Neural cell (in vitro differentiated cells): ENCODE measurements at regions not wholly inside any gene's neighbourhood (a gene's known extent, or its start where the extent isn't known, plus 50 kb on each side); places are given as distances from the start of the nearest gene placed in this dataset.

Source experiments
- H2AFZ ChIP-seq: fragments of 200-600, 300-800 bp; sonication (generic), shearing (Covaris generic); 2 replicates; pipeline ENCODE4 v1.6.0; 2014; ENCODE audit warnings: low read depth, mild to moderate bottlenecking, antibody characterized with exemption, low read length, moderate library complexity
- H3F3A ChIP-seq: fragments of 200-600 bp; shearing (Covaris generic); 2 replicates; pipeline ENCODE4 v1.6.1; 2016; ENCODE audit warnings: mild to moderate bottlenecking, moderate library complexity, mixed read lengths, antibody characterized with exemption, low read length; ENCODE audit not compliant: insufficient read depth, poor library complexity, severe bottlenecking
- H3K27ac ChIP-seq: fragments of 200-600, 300-800 bp; sonication (generic), shearing (Covaris generic); 2 replicates; pipeline ENCODE4 v1.5.1; 2014; ENCODE audit warnings: mild to moderate bottlenecking, low read length, moderate library complexity
- H3K27me3 ChIP-seq: fragments of 300-800, 200-600 bp; sonication (generic), shearing (Covaris generic); 2 replicates; pipeline ENCODE4 v1.6.0; 2014; ENCODE audit warnings: mild to moderate bottlenecking, low read depth, low read length, moderate library complexity; ENCODE audit not compliant: insufficient read depth
- H3K36me3 ChIP-seq: fragments of 300-800, 200-600 bp; sonication (generic), shearing (Covaris generic); 2 replicates; pipeline ENCODE4 v1.5.1; 2014; ENCODE audit warnings: mild to moderate bottlenecking, antibody characterized with exemption, low read length, moderate library complexity; ENCODE audit not compliant: insufficient read depth
- H3K4me2 ChIP-seq: fragments of 300-800, 200-600 bp; sonication (generic), shearing (Covaris generic); 2 replicates; pipeline ENCODE4 v1.6.0; 2014; ENCODE audit warnings: mild to moderate bottlenecking, low read length
- H3K4me3 ChIP-seq: fragments of 300-800, 200-600 bp; sonication (generic), shearing (Covaris generic); 2 replicates; pipeline ENCODE4 v1.5.1; 2014; ENCODE audit warnings: mild to moderate bottlenecking, low read length, moderate library complexity
- H3K79me2 ChIP-seq: fragments of 200-600 bp; shearing (Covaris generic); replicated peaks from 2 replicates; pipeline ENCODE4 v1.6.0; 2014; ENCODE audit warnings: mild to moderate bottlenecking, low read length, moderate library complexity; ENCODE audit not compliant: insufficient read depth
- H3K9ac ChIP-seq: fragments of 300-800, 200-600 bp; sonication (generic), shearing (Covaris generic); 2 replicates; pipeline ENCODE4 v1.6.1; 2016; ENCODE audit warnings: mild to moderate bottlenecking, low read length, mixed read lengths
- H3K9me2 ChIP-seq: fragments of 200-600 bp; shearing (Covaris generic); 2 replicates; pipeline ENCODE4 v1.6.1; 2016; ENCODE audit warnings: mild to moderate bottlenecking, low read length, mixed read lengths; ENCODE audit not compliant: insufficient read depth
- H3K9me3 ChIP-seq: fragments of 200-600, 300-800 bp; sonication (generic), shearing (Covaris generic); 2 replicates; pipeline ENCODE4 v1.6.1; 2016; ENCODE audit warnings: mild to moderate bottlenecking, mixed run types, low read length, moderate library complexity, mixed read lengths
- H4K20me1 ChIP-seq: fragments of 200-600 bp; shearing (Covaris generic); 2 replicates; pipeline ENCODE4 v1.6.1; 2016; ENCODE audit warnings: mild to moderate bottlenecking, mixed run types; ENCODE audit not compliant: insufficient read depth
- EP300 ChIP-seq: fragments of 450-650 bp; conservative IDR thresholded peaks from 2 replicates; pipeline ENCODE4 v1.6.1; 2014; ENCODE audit warnings: antibody characterized with exemption, mild to moderate bottlenecking, moderate library complexity; ENCODE audit not compliant: poor library complexity, severe bottlenecking
- EZH2 ChIP-seq: fragments of 200-600, 300-800 bp; shearing (Covaris generic), sonication (generic); IDR thresholded peaks from 2 replicates; pipeline ENCODE4 v1.6.1; 2014; ENCODE audit warnings: antibody characterized with exemption, low read length, borderline replicate concordance, mild to moderate bottlenecking; ENCODE audit not compliant: insufficient read depth, poor library complexity, severe bottlenecking
- MXI1 ChIP-seq: fragments of 450-650 bp; conservative IDR thresholded peaks from 2 replicates; pipeline ENCODE4 v1.6.1; 2014; ENCODE audit warnings: antibody characterized with exemption, mild to moderate bottlenecking; ENCODE audit not compliant: poor library complexity, severe bottlenecking
- POLR2AphosphoS5 ChIP-seq: IDR thresholded peaks from 2 replicates; pipeline ENCODE4 v1.6.1; 2012
- SMC3 ChIP-seq: fragments of 450-650 bp; conservative IDR thresholded peaks from 2 replicates; pipeline ENCODE4 v1.6.1; 2014; ENCODE audit warnings: antibody characterized with exemption, mild to moderate bottlenecking, moderate library complexity; ENCODE audit not compliant: poor library complexity
- TAF1 ChIP-seq: IDR thresholded peaks from 2 replicates; pipeline ENCODE4 v1.6.1; 2012; ENCODE audit warnings: low read depth
- TF ChIP-seq, protein P1 (sequence below): fragments of 450-650 bp; IDR thresholded peaks from 2 replicates; pipeline ENCODE4 v1.5.1; 2014; ENCODE audit warnings: antibody characterized with exemption, mild to moderate bottlenecking, moderate library complexity; ENCODE audit not compliant: poor library complexity, severe bottlenecking
- TF ChIP-seq, protein P2 (sequence below): IDR thresholded peaks from 2 replicates; pipeline ENCODE4 v1.6.1; 2012; ENCODE audit warnings: borderline replicate concordance

DNA sequence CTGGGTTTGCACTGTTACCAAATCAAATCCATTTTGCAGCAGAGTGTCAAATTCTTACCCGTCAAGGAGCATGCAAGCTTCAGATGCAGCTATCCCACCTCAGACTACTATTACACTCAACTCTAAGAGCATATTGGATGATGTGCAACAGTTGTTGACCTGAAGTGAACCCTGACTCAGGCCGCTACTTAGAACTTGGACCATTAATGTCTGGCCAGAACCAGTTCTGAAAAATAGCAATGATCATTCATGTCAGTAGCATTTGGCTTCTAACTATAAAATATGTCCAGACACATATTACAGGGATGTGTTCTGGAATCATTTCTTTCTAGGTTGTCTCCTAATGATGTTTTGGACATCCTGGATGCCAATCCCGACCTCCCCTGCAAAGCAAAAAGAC, 135.5 kb upstream of the PKDCC start:
- H3K79me2 ChIP-seq, result no peaks in the 10 kb centered on the region
- H3K27me3 ChIP-seq, result no peaks in the 10 kb centered on the region
- H2AFZ ChIP-seq, result no peak overlapping the region
- H3K9ac ChIP-seq, result no peak overlapping the region
- H3K27ac ChIP-seq, result no peak overlapping the region
- H3K36me3 ChIP-seq, result no peaks in the 10 kb centered on the region
- no peak overlapping the region for H3K4me3 ChIP-seq
- no peaks in the 10 kb centered on the region for H3F3A ChIP-seq
- TF ChIP-seq, protein P1, sequence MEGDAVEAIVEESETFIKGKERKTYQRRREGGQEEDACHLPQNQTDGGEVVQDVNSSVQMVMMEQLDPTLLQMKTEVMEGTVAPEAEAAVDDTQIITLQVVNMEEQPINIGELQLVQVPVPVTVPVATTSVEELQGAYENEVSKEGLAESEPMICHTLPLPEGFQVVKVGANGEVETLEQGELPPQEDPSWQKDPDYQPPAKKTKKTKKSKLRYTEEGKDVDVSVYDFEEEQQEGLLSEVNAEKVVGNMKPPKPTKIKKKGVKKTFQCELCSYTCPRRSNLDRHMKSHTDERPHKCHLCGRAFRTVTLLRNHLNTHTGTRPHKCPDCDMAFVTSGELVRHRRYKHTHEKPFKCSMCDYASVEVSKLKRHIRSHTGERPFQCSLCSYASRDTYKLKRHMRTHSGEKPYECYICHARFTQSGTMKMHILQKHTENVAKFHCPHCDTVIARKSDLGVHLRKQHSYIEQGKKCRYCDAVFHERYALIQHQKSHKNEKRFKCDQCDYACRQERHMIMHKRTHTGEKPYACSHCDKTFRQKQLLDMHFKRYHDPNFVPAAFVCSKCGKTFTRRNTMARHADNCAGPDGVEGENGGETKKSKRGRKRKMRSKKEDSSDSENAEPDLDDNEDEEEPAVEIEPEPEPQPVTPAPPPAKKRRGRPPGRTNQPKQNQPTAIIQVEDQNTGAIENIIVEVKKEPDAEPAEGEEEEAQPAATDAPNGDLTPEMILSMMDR, result no peak
- TF ChIP-seq TAF1 (no peak), MXI1 (no peak), EZH2 (no peak), EP300 (no peak), SMC3 (no peak)
- TF ChIP-seq, protein P2, sequence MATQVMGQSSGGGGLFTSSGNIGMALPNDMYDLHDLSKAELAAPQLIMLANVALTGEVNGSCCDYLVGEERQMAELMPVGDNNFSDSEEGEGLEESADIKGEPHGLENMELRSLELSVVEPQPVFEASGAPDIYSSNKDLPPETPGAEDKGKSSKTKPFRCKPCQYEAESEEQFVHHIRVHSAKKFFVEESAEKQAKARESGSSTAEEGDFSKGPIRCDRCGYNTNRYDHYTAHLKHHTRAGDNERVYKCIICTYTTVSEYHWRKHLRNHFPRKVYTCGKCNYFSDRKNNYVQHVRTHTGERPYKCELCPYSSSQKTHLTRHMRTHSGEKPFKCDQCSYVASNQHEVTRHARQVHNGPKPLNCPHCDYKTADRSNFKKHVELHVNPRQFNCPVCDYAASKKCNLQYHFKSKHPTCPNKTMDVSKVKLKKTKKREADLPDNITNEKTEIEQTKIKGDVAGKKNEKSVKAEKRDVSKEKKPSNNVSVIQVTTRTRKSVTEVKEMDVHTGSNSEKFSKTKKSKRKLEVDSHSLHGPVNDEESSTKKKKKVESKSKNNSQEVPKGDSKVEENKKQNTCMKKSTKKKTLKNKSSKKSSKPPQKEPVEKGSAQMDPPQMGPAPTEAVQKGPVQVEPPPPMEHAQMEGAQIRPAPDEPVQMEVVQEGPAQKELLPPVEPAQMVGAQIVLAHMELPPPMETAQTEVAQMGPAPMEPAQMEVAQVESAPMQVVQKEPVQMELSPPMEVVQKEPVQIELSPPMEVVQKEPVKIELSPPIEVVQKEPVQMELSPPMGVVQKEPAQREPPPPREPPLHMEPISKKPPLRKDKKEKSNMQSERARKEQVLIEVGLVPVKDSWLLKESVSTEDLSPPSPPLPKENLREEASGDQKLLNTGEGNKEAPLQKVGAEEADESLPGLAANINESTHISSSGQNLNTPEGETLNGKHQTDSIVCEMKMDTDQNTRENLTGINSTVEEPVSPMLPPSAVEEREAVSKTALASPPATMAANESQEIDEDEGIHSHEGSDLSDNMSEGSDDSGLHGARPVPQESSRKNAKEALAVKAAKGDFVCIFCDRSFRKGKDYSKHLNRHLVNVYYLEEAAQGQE, result no peak
- no peaks in the 10 kb centered on the region for H4K20me1 ChIP-seq
- no peaks in the 10 kb centered on the region for H3K9me2 ChIP-seq
- H3K9me3 ChIP-seq, result no peaks in the 10 kb centered on the region
- no peak overlapping the region for H3K4me2 ChIP-seq

DNA sequence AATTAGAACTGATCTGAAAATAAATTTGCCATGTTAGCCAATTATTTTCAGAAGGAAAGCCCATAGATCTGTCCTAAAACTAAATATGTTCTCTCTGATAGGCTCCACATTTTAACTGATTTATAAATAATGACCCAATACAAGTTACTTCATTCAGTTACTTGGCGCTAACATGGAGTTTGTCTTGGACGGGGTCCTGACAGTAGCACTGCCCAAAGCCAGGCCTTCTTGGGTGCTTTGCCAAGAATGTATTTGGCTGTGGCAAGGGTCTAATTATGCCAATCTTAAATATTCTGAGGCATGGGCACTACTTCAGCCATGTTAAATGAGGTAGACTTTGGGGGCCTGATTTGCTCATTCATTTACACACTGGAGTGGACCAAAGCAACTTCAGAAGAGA, 135.0 kb upstream of the PKDCC start:
- Histone ChIP-seq H3K4me3 (no peak overlapping the region), H3K36me3 (no peaks in the 10 kb centered on the region), H2AFZ (no peak overlapping the region), H3K79me2 (no peaks in the 10 kb centered on the region), H3K4me2 (no peak overlapping the region), H4K20me1 (no peaks in the 10 kb centered on the region), H3K27ac (no peak overlapping the region), H3K9me3 (no peaks in the 10 kb centered on the region), H3K9ac (no peak overlapping the region), H3F3A (no peaks in the 10 kb centered on the region), H3K27me3 (no peaks in the 10 kb centered on the region), H3K9me2 (no peaks in the 10 kb centered on the region)
- TF ChIP-seq, protein P1, result no peak
- TF ChIP-seq MXI1 (no peak), SMC3 (no peak), POLR2AphosphoS5 (no peak), EZH2 (no peak), EP300 (no peak)
